ENCODE measurements at regions not wholly inside any gene's neighbourhood (a gene's known extent, or its start where the extent isn't known, plus 50 kb on each side); places are given as distances from the start of the nearest gene placed in this dataset.

GRCh38 chr18:76546088-76546435 lies 51.0 kb upstream of the ZNF516 start:
- intact Hi-C loops (cut with DNase I): no loop called here
- ATAC-seq (peak; percentile 26 to 29), DNase-seq (no peak)
- no peak for TF ChIP-seq CTCF (IDR thresholded peaks at IDR 0.05)
- Histone ChIP-seq H3K4me3 (no peak overlapping the region), H3K9me3 (no peaks in the 10 kb centered on the region), H3K36me3 (no peaks in the 10 kb centered on the region), H3K27me3 (ENCODE audit: low read depth) (no peaks in the 10 kb centered on the region), H3K4me1 (peaks cover 8% of the 10 kb centered on the region), H3K27ac (no peak overlapping the region)

GRCh38 chr18:76545433-76546087 lies 50.5 kb upstream of the ZNF516 start:
- ATAC-seq (peak in 1 of 2 donors; percentile 29), DNase-seq (no peak)
- TF ChIP-seq CTCF (IDR thresholded peaks at IDR 0.05): no peak
- no peak overlapping the region for H3K27ac ChIP-seq
- H3K4me3 ChIP-seq: no peak overlapping the region
- H3K4me1 ChIP-seq: peaks cover 8% of the 10 kb centered on the region
- H3K9me3 ChIP-seq: no peaks in the 10 kb centered on the region
- no peaks in the 10 kb centered on the region for H3K27me3 ChIP-seq (ENCODE audit: low read depth)
- intact Hi-C loops (cut with DNase I): no loop called here
- H3K36me3 ChIP-seq: no peaks in the 10 kb centered on the region

- Histone ChIP-seq H3K9me3 (no peaks in the 10 kb centered on the region), H3K4me3 (no peak overlapping the region), H3K27ac (no peak overlapping the region), H3K27me3 (ENCODE audit: low read depth) (no peaks in the 10 kb centered on the region), H3K36me3 (no peaks in the 10 kb centered on the region), H3K4me1 (peaks cover 8% of the 10 kb centered on the region)
- intact Hi-C loops (cut with DNase I): no loop called here
- no peak for TF ChIP-seq CTCF (IDR thresholded peaks at IDR 0.05)
- ATAC-seq (peak; percentile 23 to 25), DNase-seq (no peak)
Measured at GRCh38 chr18:76544511-76545345, 49.7 kb upstream of the ZNF516 start.
